K562 (cell line): ENCODE measurements at regions not wholly inside any gene's neighbourhood (a gene's known extent, or its start where the extent isn't known, plus 50 kb on each side); places are given as distances from the start of the nearest gene placed in this dataset.

ENCODE experiments used
- ATAC-seq: fragments of 200-7000 bp; cut with Tn5 transposase; 3 replicates; pipeline ENCODE4 v1.9.1; 2020; ENCODE audit warnings: moderate library complexity
- BruUV-seq: library from RNA; stranded (reverse); fragments of 400-500 nt; replicated peaks from 2 replicates; lab custom pipeline; 2021; lab: Mats Ljungman, UMichigan
- CTCF ChIA-PET: fragments of 300-600 bp; formaldehyde crosslinking; extraction: SDS; loops from one replicate; lab custom pipeline; 2021; ENCODE audit warnings: low intra/inter-chr PET ratio; lab: Yijun Ruan, JAX
- POLR2A ChIA-PET: fragments of 300-600, 350-650 bp; sonication (Branson Sonifier 250); formaldehyde crosslinking; extraction: SDS; loops from one replicate; lab custom pipeline; 2021; ENCODE audit warnings: antibody characterized with exemption, inconsistent platforms; lab: Yijun Ruan, JAX
- DNase-seq, 4 experiments: peaks; one replicate each; pipeline versions ENCODE4 v3.0.0 to v3.0.0-alpha.2; 2011 to 2018; ENCODE audit warnings: low spot score in 3 of 4, mixed read lengths in 3 of 4; ENCODE audit errors: extremely low read depth in 1 of 4
- FAIRE-seq: peaks from 2 replicates; lab custom pipeline; 2011; peaks lifted over from hg19 to GRCh38; lab: Jason Lieb, UNC
- H2AFZ ChIP-seq: 2 replicates; pipeline ENCODE4 v1.6.0; 2011; ENCODE audit warnings: low read depth, low read length, control low read depth, inconsistent platforms
- H3K27ac ChIP-seq: fragments of 200-600 bp; 3 replicates; pipeline ENCODE4 v1.8.0; 2011; ENCODE audit warnings: low read depth, mild to moderate bottlenecking, control low read depth, inconsistent platforms, low read length, moderate library complexity, mixed read lengths; ENCODE audit errors: extremely low read depth
- H3K27me3 ChIP-seq, 2 experiments: fragments of 300-600 bp in 1 of 2; 2 replicates in 1 of 2; 3 replicates in 1 of 2; pipeline versions ENCODE4 v1.6.0 to v1.8.0; 2011; ENCODE audit warnings: inconsistent platforms in 2 of 2, low read length in 2 of 2, mild to moderate bottlenecking in 1 of 2, mixed read lengths in 1 of 2, moderate library complexity in 1 of 2; ENCODE audit not compliant: control insufficient read depth in 2 of 2, insufficient read depth in 2 of 2
- H3K36me3 ChIP-seq: fragments of 300-600 bp; 3 replicates; pipeline ENCODE4 v1.8.0; 2011; ENCODE audit warnings: mild to moderate bottlenecking, low read length, inconsistent platforms; ENCODE audit not compliant: control insufficient read depth, insufficient read depth
- H3K4me1 ChIP-seq, 2 experiments: fragments of 200-600 bp in 1 of 2; replicated peaks in 1 of 2; 2 replicates in 1 of 2; 3 replicates in 1 of 2; pipeline versions ENCODE4 v1.5.1 to v1.8.0; 2011; ENCODE audit warnings: inconsistent platforms in 2 of 2, low read length in 2 of 2, mild to moderate bottlenecking in 1 of 2, mixed read lengths in 1 of 2, moderate library complexity in 1 of 2; ENCODE audit not compliant: control insufficient read depth in 2 of 2, insufficient read depth in 2 of 2
- H3K4me2 ChIP-seq: 2 replicates; pipeline ENCODE4 v1.6.1; 2011; ENCODE audit warnings: low read length, control low read depth, inconsistent platforms, mixed read lengths; ENCODE audit not compliant: insufficient read depth
- H3K4me3 ChIP-seq: fragments of 200-600 bp; sonication (generic), shearing (Covaris generic); 2 replicates; pipeline ENCODE4 v1.5.1; 2016; ENCODE audit warnings: control low read depth, inconsistent platforms
- H3K79me2 ChIP-seq: fragments of 200-600 bp; 3 replicates; pipeline ENCODE4 v1.8.0; 2011; ENCODE audit warnings: low read length, inconsistent platforms; ENCODE audit not compliant: control insufficient read depth, insufficient read depth
- H3K9ac ChIP-seq, 2 experiments: 2 replicates each; pipeline versions ENCODE4 v1.6.0 to v1.6.1; 2011; ENCODE audit warnings: low read depth in 2 of 2, low read length in 2 of 2, control low read depth in 1 of 2, inconsistent platforms in 1 of 2, mild to moderate bottlenecking in 1 of 2, mixed read lengths in 1 of 2; ENCODE audit not compliant: insufficient read depth in 1 of 2
- H3K9me1 ChIP-seq: one replicate; pipeline ENCODE4 v1.6.0; 2011; ENCODE audit warnings: inconsistent platforms, mild to moderate bottlenecking, low read length, moderate library complexity; ENCODE audit not compliant: control insufficient read depth, insufficient read depth
- H3K9me3 ChIP-seq: replicated peaks from 2 replicates; pipeline ENCODE4 v1.5.1; 2011; ENCODE audit warnings: low read depth, low read length, inconsistent platforms; ENCODE audit not compliant: control insufficient read depth, insufficient read depth
- H4K20me1 ChIP-seq: replicated peaks from 2 replicates; pipeline ENCODE4 v1.6.1; 2011; ENCODE audit warnings: low read length, inconsistent platforms, mixed read lengths; ENCODE audit not compliant: control insufficient read depth, insufficient read depth
- ATF6 ChIP-seq: sonication (generic); formaldehyde crosslinking; IDR thresholded peaks from 2 replicates; pipeline ENCODE4 v1.4.0; 2020; ENCODE audit warnings: mild to moderate bottlenecking, missing genetic modification reagents
- CHCHD3 ChIP-seq: fragments of 250-450 bp; sonication (Bioruptor Pico); IDR thresholded peaks from 2 replicates; pipeline ENCODE4 v2.1.2; 2022; ENCODE audit warnings: mild to moderate bottlenecking
- E2F3 ChIP-seq: fragments of 250-450 bp; sonication (Bioruptor Pico); IDR thresholded peaks from 2 replicates; pipeline ENCODE4 v1.4.0; 2020; ENCODE audit warnings: mild to moderate bottlenecking
- ILF3 ChIP-seq: fragments of 450-650 bp; IDR thresholded peaks from 2 replicates; pipeline ENCODE4 v1.6.1; 2018; ENCODE audit warnings: antibody characterized with exemption, mild to moderate bottlenecking, moderate library complexity, borderline replicate concordance
- NFE2L1 ChIP-seq: fragments of 450-650 bp; IDR thresholded peaks from 2 replicates; pipeline ENCODE4 v1.6.1; 2016; ENCODE audit warnings: missing genetic modification characterization, low read depth, mild to moderate bottlenecking, missing compliant biosample characterization, moderate library complexity, borderline replicate concordance
- NFIC ChIP-seq: fragments of 450-650 bp; IDR thresholded peaks from 2 replicates; pipeline ENCODE4 v1.6.1; 2017; ENCODE audit warnings: mild to moderate bottlenecking, inconsistent platforms
- PTTG1 ChIP-seq: fragments of 450-650 bp; IDR thresholded peaks from 2 replicates; pipeline ENCODE4 v1.6.1; 2016; ENCODE audit warnings: low read depth, mild to moderate bottlenecking, missing genetic modification characterization, missing compliant biosample characterization
- PYGO2 ChIP-seq: fragments of 450-650 bp; IDR thresholded peaks from 2 replicates; pipeline ENCODE4 v1.6.1; 2016; ENCODE audit warnings: mild to moderate bottlenecking, missing genetic modification characterization, moderate library complexity, missing compliant biosample characterization
- SLC30A9 ChIP-seq: fragments of 250-450 bp; sonication (Bioruptor Pico); IDR thresholded peaks from 2 replicates; pipeline ENCODE4 v1.8.0; 2022; ENCODE audit warnings: mild to moderate bottlenecking, moderate library complexity
- TGIF2 ChIP-seq: sonication (generic); formaldehyde crosslinking; IDR thresholded peaks from 2 replicates; pipeline ENCODE4 v1.8.1; 2022; ENCODE audit warnings: mild to moderate bottlenecking, missing genetic modification reagents, moderate library complexity
- ZBTB26 ChIP-seq: fragments of 450-650 bp; formaldehyde crosslinking; IDR thresholded peaks from 2 replicates; pipeline ENCODE4 v1.4.0; 2022; ENCODE audit warnings: missing genetic modification characterization
- ZNF174 ChIP-seq: fragments of 250-450 bp; sonication (Bioruptor Pico); IDR thresholded peaks from 2 replicates; pipeline ENCODE4 v1.4.0; 2020; ENCODE audit warnings: mild to moderate bottlenecking
- ZNF431 ChIP-seq: sonication (generic); formaldehyde crosslinking; IDR thresholded peaks from 2 replicates; pipeline ENCODE4 v1.8.0; 2022; ENCODE audit warnings: mild to moderate bottlenecking, missing genetic modification reagents
- ZNF449 ChIP-seq: fragments of 250-450 bp; sonication (Bioruptor Pico); IDR thresholded peaks from 2 replicates; pipeline ENCODE4 v1.8.0; 2022; ENCODE audit warnings: moderate library complexity, mild to moderate bottlenecking, inconsistent platforms
- ZNF551 ChIP-seq: fragments of 250-450 bp; sonication (Bioruptor Pico); IDR thresholded peaks from 2 replicates; pipeline ENCODE4 v1.5.0; 2021; ENCODE audit warnings: mild to moderate bottlenecking, moderate library complexity
- ZNF589 ChIP-seq: fragments of 200-800 bp; sonication (Bioruptor generic); IDR thresholded peaks from 2 replicates; pipeline ENCODE4 v1.6.1; 2016; ENCODE audit warnings: low read depth, missing genetic modification characterization, missing compliant biosample characterization
- WGBS: fragments of 100-300 bp; shearing (Covaris generic); methylation state at CpG from one replicate; pipeline ENCODE4 v1.1.6; 2016; ENCODE audit warnings: low coverage, mixed read lengths; ENCODE audit not compliant: insufficient coverage; ENCODE audit errors: missing lambda C conversion rate; 5-methylcytosine and 5-hydroxymethylcytosine counted together
- in situ Hi-C: fragments of 300-500 bp; cut with MboI; formaldehyde crosslinking; loops from 4 replicates; pipeline ENCODE4 v1.15.0; 2018; ENCODE audit warnings: inconsistent platforms, mixed read lengths
- intact Hi-C: fragments of 100-400 bp; cut with micrococcal nuclease; formaldehyde crosslinking; loops from 2 replicates; pipeline ENCODE4 v1.14.2; 2022
- TF ChIP-seq, protein P1 (sequence below): fragments of 150-350 bp; IDR thresholded peaks from 2 replicates; pipeline ENCODE4 v1.6.1; 2014; ENCODE audit warnings: low read depth, mild to moderate bottlenecking, low read length, borderline replicate concordance

GRCh38 chr5:21085791-21086190 is 1097.8 kb upstream of the CDH18 start:
- 0% methylated on average over 2 of the region's 2 CpGs for WGBS
- ATAC-seq (no peak), FAIRE-seq (no peak), DNase-seq (no peak)
- no peaks in the 10 kb centered on the region for H3K27me3 ChIP-seq
- in situ Hi-C loops (no loop called here), intact Hi-C loops (no loop called here)
- POLR2A ChIA-PET: no interaction called here
- no peaks in the 10 kb centered on the region for H3K9me1 ChIP-seq
- H4K20me1 ChIP-seq: no peaks in the 10 kb centered on the region
- H2AFZ ChIP-seq: no peak overlapping the region
- H3K9ac ChIP-seq: no peak overlapping the region
- no peaks in the 10 kb centered on the region for H3K79me2 ChIP-seq
- no peak overlapping the region for H3K4me3 ChIP-seq
- H3K4me2 ChIP-seq: no peak overlapping the region
- no peak overlapping the region for H3K27ac ChIP-seq
- CTCF ChIA-PET: no interaction called here
- no peaks in the 10 kb centered on the region for H3K9me3 ChIP-seq
- H3K36me3 ChIP-seq: no peaks in the 10 kb centered on the region
- BruUV-seq: no TSS peak
- H3K4me1 ChIP-seq: no peaks in the 10 kb centered on the region
- no peak for TF ChIP-seq ZBTB26 (CRISPR knock-in tag)
- no peak for TF ChIP-seq PTTG1
- TF ChIP-seq E2F3 (CRISPR knock-in tag): no peak
- no peak for TF ChIP-seq ZNF551
- no peak for TF ChIP-seq ZNF449 (CRISPR knock-in tag)
- no peak for TF ChIP-seq ZNF589
- no peak for TF ChIP-seq ILF3
- TF ChIP-seq, protein P1, sequence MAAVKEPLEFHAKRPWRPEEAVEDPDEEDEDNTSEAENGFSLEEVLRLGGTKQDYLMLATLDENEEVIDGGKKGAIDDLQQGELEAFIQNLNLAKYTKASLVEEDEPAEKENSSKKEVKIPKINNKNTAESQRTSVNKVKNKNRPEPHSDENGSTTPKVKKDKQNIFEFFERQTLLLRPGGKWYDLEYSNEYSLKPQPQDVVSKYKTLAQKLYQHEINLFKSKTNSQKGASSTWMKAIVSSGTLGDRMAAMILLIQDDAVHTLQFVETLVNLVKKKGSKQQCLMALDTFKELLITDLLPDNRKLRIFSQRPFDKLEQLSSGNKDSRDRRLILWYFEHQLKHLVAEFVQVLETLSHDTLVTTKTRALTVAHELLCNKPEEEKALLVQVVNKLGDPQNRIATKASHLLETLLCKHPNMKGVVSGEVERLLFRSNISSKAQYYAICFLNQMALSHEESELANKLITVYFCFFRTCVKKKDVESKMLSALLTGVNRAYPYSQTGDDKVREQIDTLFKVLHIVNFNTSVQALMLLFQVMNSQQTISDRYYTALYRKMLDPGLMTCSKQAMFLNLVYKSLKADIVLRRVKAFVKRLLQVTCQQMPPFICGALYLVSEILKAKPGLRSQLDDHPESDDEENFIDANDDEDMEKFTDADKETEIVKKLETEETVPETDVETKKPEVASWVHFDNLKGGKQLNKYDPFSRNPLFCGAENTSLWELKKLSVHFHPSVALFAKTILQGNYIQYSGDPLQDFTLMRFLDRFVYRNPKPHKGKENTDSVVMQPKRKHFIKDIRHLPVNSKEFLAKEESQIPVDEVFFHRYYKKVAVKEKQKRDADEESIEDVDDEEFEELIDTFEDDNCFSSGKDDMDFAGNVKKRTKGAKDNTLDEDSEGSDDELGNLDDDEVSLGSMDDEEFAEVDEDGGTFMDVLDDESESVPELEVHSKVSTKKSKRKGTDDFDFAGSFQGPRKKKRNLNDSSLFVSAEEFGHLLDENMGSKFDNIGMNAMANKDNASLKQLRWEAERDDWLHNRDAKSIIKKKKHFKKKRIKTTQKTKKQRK: no peak
- TF ChIP-seq ZNF174 (CRISPR knock-in tag): no peak
- no peak for TF ChIP-seq ATF6
- no peak for TF ChIP-seq PYGO2 (tag)
- no peak for TF ChIP-seq ZNF431 (CRISPR knock-in tag)
- no peak for TF ChIP-seq TGIF2
- TF ChIP-seq SLC30A9 (CRISPR knock-in tag): no peak
- no peak for TF ChIP-seq NFE2L1 (tag)
- TF ChIP-seq NFIC: no peak
- no peak for TF ChIP-seq CHCHD3 (CRISPR knock-in tag)
